Sigmoid colon (tissue), 6 donors: ENCODE measurements at regions not wholly inside any gene's neighbourhood (a gene's known extent, or its start where the extent isn't known, plus 50 kb on each side); places are given as distances from the start of the nearest gene placed in this dataset.

Experiments
- DNase-seq: peaks from one replicate; pipeline ENCODE4 v3.0.0-alpha.2; 2019
- H3K27ac ChIP-seq, 4 donors: fragments of 200-600 bp; sonication (generic); one replicate each; pipeline ENCODE4 v1.5.1; 2016 to 2019; ENCODE audit warnings: mild to moderate bottlenecking in 1 of 4
- H3K27me3 ChIP-seq, 3 donors: fragments of 200-600 bp; sonication (generic); one replicate each; pipeline ENCODE4 v1.5.1; 2019; ENCODE audit warnings: mild to moderate bottlenecking in 1 of 3
- H3K36me3 ChIP-seq, 4 donors: fragments of 200-600 bp; sonication (generic); one replicate each; pipeline ENCODE4 v1.5.1; 2016 to 2019
- H3K4me1 ChIP-seq, 4 donors: fragments of 200-600 bp; sonication (generic); one replicate each; pipeline ENCODE4 v1.5.1; 2017 to 2019
- H3K4me3 ChIP-seq, 4 donors: fragments of 200-600 bp; sonication (generic); one replicate each; pipeline ENCODE4 v1.5.1; 2017 to 2019; ENCODE audit warnings: mild to moderate bottlenecking in 2 of 4, moderate library complexity in 1 of 4
- H3K9me3 ChIP-seq, 4 donors: fragments of 200-600 bp in 3 of 4; sonication (generic) in 3 of 4; one replicate each; pipeline versions ENCODE4 v1.5.1 to v1.6.1; 2013 to 2019
- CTCF ChIP-seq, 4 experiments: fragments of 450-650 bp in 3 of 4; fragments of 200-600 bp in 1 of 4; IDR thresholded peaks; one replicate each; pipeline ENCODE4 v1.5.1; 2016 to 2019; ENCODE audit warnings: antibody characterized with exemption in 4 of 4, mild to moderate bottlenecking in 3 of 4, moderate library complexity in 2 of 4
- EP300 ChIP-seq, 4 donors: sonication (generic); formaldehyde crosslinking; IDR thresholded peaks; one replicate each; pipeline ENCODE4 v1.6.1; 2017; ENCODE audit warnings: antibody characterized with exemption in 4 of 4
- POLR2A ChIP-seq, 2 donors: fragments of 450-650 bp; IDR thresholded peaks; one replicate each; pipeline ENCODE4 v1.6.1; 2016; ENCODE audit warnings: antibody characterized with exemption in 2 of 2, mild to moderate bottlenecking in 2 of 2, moderate library complexity in 2 of 2
- POLR2AphosphoS5 ChIP-seq, 4 donors: sonication (generic); formaldehyde crosslinking; IDR thresholded peaks; one replicate each; pipeline ENCODE4 v1.6.1; 2017; ENCODE audit warnings: antibody characterized with exemption in 4 of 4
- WGBS, 2 donors: extraction: QIAGEN DNeasy Blood & Tissue Kit; methylation state at CpG; one replicate each; pipeline ENCODE4 v1.1.7; 2013; 5-methylcytosine and 5-hydroxymethylcytosine counted together
- intact Hi-C: fragments of 100-400 bp; cut with DNase I; formaldehyde crosslinking; loops from one replicate; pipeline ENCODE4 v1.15.1; 2023
- donor health status: healthy with polysubstance abuse.
- donor health status: healthy.

GRCh38 chr2:143936848-143937722 is 582.8 kb downstream of the ZEB2 start:
- Histone ChIP-seq H3K27me3 (peaks cover 0 to 14% (median 10%) of the 10 kb centered on the region in 3 donors), H3K9me3 (no peaks in the 10 kb centered on the region), H3K27ac (peak overlapping the region; percentile 56 to 78 (median 74)), H3K4me1 (peaks cover 0 to 26% (median 16%) of the 10 kb centered on the region in 4 donors), H3K4me3 (peak overlapping the region; percentile 30 to 62 (median 54)), H3K36me3 (no peaks in the 10 kb centered on the region)
- intact Hi-C loops, result no loop called here
- WGBS, 2 donors, result 1% methylated on average over 108 of the region's 108 CpGs
- DNase-seq, result peak; percentile 61
- no peak for TF ChIP-seq EP300 (IDR thresholded peaks at IDR 0.05)
- TF ChIP-seq POLR2AphosphoS5 (IDR thresholded peaks at IDR 0.05), result peak in 2 of 4 donors; percentile 18 to 27

- H3K4me3 ChIP-seq, result peak overlapping the region; percentile 30 to 62 (median 54)
- 20 to 25% methylated on average over 14 of the region's 14 CpGs for WGBS, 2 donors
- intact Hi-C loops, result no loop called here
Measured at GRCh38 chr2:143936538-143936847, 583.4 kb downstream of the ZEB2 start.

GRCh38 chr2:143935482-143935752 is 584.5 kb downstream of the ZEB2 start:
- 75 to 79% methylated on average over 4 of the region's 4 CpGs for WGBS, 2 donors
- H3K27me3 ChIP-seq, result peaks cover 0 to 14% (median 10%) of the 10 kb centered on the region in 3 donors
- intact Hi-C loops, result no loop called here
- peak overlapping the region; percentile 19 to 78 (median 52) for H3K27ac ChIP-seq
- no peak overlapping the region for H3K4me3 ChIP-seq
- no peaks in the 10 kb centered on the region for H3K9me3 ChIP-seq
- TF ChIP-seq POLR2AphosphoS5 (IDR thresholded peaks at IDR 0.05) (no peak), CTCF (IDR thresholded peaks at IDR 0.05) (no peak), POLR2A (IDR thresholded peaks at IDR 0.05) (no peak), EP300 (IDR thresholded peaks at IDR 0.05) (no peak)
- no peaks in the 10 kb centered on the region for H3K36me3 ChIP-seq
- H3K4me1 ChIP-seq, result peaks cover 0 to 22% (median 14%) of the 10 kb centered on the region in 4 donors
- DNase-seq, result no peak

More at GRCh38 chr2:143936538-143936847, 583.4 kb downstream of the ZEB2 start:
- no peaks in the 10 kb centered on the region for H3K9me3 ChIP-seq
- DNase-seq, result no peak
- no peaks in the 10 kb centered on the region for H3K36me3 ChIP-seq
- peaks cover 0 to 26% (median 16%) of the 10 kb centered on the region in 4 donors for H3K4me1 ChIP-seq
- peak overlapping the region; percentile 56 to 78 (median 74) for H3K27ac ChIP-seq
- peaks cover 0 to 14% (median 10%) of the 10 kb centered on the region in 3 donors for H3K27me3 ChIP-seq
- TF ChIP-seq POLR2AphosphoS5 (IDR thresholded peaks at IDR 0.05) (no peak), POLR2A (IDR thresholded peaks at IDR 0.05) (no peak), CTCF (IDR thresholded peaks at IDR 0.05) (no peak), EP300 (IDR thresholded peaks at IDR 0.05) (no peak)

- Histone ChIP-seq H3K36me3 (no peaks in the 10 kb centered on the region), H3K4me1 (peaks cover 0 to 17% (median 13%) of the 10 kb centered on the region in 4 donors), H3K9me3 (no peaks in the 10 kb centered on the region), H3K27me3 (peaks cover 0 to 14% (median 10%) of the 10 kb centered on the region in 3 donors), H3K4me3 (no peak overlapping the region), H3K27ac (peak overlapping the region in 3 of 4 donors; percentile 19 to 78 (median 31))
- DNase-seq, result no peak
- intact Hi-C loops, result no loop called here
- 39 to 70% methylated on average over 10 of the region's 10 CpGs for WGBS, 2 donors
- TF ChIP-seq POLR2A (IDR thresholded peaks at IDR 0.05) (no peak), EP300 (IDR thresholded peaks at IDR 0.05) (no peak), CTCF (IDR thresholded peaks at IDR 0.05) (no peak), POLR2AphosphoS5 (IDR thresholded peaks at IDR 0.05) (no peak)
Measured at GRCh38 chr2:143934626-143935481, 585.1 kb downstream of the ZEB2 start.
